GM18909 (cell line): ENCODE measurements at regions not wholly inside any gene's neighbourhood (a gene's known extent, or its start where the extent isn't known, plus 50 kb on each side); places are given as distances from the start of the nearest gene placed in this dataset.

Experiments used
- ATAC-seq: cut with Tn5 transposase; IDR thresholded peaks from one replicate; pipeline ENCODE4 v1.9.1; 2021; ENCODE audit warnings: mild to moderate bottlenecking; ENCODE audit not compliant: unreplicated experiment, poor library complexity

DNA sequence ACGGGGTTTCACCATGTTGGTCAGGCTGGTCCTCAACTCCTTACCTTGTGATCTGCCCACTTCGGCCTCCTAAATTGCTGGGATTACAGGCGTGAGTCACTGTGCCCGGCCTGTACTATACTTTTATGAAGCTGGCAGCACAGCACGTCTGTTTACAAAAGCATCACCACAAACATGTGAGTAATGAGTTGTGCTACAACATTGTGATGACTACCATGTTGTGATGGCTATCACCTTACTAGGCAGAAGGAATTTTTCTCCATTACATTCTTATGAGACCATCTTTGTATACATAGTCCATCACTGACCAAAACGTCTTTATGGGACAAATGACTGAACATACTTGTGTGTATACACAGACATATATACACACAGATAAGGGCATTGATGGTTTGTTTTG is 1019.0 kb downstream of the CDH18 start:
- ATAC-seq, result no peak

DNA sequence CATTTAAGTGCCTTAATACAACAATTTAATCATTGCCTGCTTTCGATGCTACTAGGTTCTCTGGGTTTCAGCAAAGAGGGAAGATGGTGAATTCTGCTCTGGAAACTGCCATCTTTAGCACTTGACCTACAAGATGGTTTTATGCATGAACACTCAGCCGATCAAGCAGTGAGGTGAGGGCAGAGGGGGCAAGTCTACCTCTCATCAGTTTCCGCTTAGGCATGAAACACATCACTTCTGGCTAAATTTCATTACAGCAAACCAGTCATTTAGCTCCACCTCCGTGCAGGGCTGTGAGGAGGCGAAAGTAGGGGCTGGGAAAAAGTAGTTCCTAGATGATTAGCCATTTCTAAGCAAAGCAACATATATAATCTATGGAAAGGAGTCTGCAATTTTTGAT is 1018.0 kb downstream of the CDH18 start:
- no peak for ATAC-seq

DNA sequence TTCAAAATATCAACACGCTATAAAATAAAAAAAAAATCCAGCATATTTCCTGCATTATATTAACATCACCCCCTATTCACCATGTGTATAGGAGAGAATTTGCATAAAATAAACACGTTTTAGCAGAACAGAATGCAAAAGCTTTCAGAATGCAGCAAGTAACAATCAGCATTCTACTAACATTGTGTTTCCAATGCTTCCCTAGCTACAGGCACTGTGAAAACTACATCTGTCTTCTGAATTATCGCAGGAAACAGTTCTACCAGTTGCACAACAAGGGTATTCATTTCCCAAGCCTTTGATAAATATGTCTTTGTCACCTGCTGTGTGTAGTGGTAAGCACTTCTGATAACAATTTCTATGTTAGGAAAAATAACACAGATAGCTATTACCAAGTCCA is 1015.8 kb downstream of the CDH18 start:
- ATAC-seq, result no peak

DNA sequence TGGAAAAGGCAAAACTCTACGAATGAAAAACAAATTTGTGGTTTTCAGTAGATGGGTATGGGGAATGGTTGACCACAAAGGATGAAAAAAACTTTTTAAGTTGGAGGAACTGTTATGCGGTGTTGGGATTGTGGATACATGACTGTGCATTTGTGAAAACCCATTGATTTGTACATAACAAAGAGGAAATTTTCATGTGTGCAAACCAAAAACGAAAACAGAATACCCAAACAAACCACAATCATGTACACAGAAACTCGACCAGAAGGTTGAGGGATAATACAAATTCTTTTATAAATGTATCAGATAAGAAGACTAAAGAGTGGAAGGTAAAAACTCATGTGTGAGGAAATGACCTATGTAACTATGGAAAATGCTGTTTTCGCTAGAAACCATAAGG is 1012.4 kb downstream of the CDH18 start:
- ATAC-seq, result no peak

DNA sequence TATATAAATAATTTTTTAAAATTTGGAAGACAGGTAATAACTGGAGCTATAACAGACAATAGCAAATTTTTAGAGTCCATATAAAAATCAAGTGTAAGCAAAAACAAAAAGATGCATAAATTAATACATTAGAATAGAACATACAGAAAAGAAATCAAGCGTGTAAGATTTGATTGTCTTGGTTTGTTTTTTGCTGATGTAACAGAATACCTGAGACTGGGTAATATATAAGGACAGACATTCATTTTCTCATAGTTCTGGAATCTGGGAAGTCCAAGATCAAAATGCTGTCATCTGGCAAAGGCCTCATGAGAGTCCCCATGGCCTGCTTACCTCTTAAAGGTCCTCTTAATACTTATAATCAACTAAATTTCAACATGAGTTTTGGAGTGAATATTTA is 1010.1 kb downstream of the CDH18 start:
- ATAC-seq, result no peak

DNA sequence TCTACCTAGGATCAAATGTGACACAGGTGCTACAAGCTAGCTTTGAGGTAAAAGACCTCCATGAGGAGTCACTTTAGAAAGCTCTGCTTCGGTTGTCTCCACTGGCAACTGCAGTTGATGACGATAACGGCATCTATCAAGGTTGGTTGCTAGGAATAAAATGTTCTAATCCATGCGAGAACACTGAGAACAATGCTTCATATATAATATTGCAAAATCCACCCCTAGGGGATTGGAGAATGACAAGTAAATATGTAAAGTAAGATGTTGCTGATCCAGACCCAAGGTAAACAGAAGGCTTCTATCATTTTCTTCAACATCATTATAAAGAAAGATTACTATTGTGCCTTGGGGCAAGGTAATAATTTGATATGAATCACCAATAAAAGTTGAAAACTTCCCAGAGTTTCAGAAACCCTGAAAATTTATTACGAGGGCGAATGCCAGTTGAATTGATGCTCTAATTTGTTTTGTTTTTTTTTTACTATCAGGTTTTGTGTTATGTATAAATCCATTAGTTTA is 1003.4 kb downstream of the CDH18 start:
- no peak for ATAC-seq

DNA sequence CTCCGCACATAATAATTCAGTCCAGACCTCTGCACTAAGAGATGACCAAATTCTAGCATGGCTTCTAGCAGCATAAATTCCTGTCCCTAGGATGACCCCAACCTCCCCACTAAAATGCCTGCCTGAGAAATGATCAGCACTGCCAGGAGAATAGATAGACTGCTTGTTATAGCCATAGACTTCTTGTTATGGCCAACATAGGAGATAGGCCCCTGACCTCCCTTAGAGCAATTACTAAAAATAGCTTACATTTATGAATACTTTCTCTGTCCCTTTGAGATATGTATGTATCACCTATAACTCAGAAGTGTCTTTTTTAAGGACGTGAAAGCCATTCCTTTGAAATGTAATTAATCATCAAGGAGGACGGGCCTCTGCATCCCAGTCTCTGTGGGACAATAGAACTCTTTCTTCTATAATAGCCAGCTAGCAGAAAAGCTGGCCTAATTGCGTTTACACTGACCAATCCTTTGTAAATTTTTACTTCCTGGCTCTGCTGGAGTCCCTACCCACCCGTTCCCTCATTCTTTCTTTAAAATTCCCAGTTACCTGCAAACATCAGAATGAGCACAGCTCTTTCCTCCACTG is 1002.7 kb downstream of the CDH18 start:
- ATAC-seq, result no peak

DNA sequence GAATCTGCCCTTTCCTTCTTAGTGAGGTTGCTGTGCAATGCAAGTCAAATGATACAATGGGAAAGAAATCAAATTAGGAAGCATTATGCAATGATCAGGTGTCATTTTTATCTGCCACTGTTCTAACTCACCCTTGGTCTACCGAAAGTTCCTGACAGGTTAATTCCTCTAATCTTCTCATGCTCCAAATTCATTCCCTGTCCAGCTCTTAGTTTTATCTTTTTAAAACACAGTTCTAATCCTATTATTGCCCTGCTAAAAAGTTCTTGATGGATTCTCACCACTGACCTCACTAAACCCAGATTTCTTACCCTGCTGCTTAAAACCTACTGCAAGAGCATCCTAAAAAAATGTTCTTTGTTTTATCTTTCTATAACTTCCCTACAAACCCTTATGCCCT is 1000.9 kb downstream of the CDH18 start:
- no peak for ATAC-seq

DNA sequence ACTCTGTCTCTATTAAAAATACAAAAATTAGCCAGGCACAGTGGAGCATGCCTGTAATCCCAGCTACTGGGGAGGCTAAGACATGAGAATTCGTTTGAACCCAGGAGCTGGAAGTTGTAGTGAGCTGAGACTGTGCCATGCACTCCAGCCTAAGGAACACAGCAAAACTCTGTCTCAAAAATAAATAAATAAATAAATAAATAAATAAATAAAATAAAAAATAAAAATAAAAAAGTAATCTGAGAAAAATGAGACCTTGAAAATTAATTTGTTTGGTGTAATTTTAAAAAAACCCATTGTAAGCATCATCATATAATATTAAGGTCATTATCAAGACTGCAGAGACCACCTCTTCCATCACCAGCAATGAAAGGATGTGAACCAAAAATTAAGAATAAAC is 997.1 kb downstream of the CDH18 start:
- ATAC-seq, result no peak

DNA sequence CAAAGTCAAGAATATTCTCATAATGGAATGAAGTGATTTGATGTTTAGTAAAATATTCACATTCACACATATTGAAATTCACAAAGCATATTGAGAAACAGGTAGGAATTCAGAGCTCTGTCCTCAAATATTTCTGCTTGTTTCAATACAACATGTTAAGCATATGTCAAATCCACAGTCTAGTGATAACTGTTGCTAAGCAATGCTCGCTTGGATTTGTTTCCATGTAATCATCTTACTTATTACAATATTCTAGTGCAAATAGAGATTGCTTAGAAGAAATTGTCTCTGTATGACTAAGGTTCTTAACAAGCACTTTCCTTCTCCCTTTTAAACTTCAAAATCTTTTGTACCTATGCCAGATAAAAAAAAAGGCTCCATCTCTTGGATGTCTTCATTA is 995.7 kb downstream of the CDH18 start:
- ATAC-seq, result no peak

DNA sequence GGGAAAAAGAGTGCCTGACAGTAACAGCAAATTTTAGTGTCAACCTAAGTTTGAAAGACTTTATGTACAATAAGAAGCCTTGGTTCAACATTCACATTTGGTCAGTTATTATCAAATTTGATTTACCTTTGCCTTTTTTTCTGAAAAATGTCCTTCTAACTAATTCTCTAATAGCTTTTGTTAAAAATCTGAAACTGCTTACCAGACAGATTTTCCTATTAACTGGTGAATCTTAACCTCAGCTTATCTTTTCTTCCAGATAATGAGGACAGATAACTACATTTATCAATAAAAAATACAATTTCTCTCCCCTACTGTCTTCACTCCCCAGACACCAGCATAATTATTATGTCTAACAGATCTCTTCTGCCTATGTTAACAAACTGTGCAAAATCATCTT is 988.5 kb downstream of the CDH18 start:
- ATAC-seq, result no peak

DNA sequence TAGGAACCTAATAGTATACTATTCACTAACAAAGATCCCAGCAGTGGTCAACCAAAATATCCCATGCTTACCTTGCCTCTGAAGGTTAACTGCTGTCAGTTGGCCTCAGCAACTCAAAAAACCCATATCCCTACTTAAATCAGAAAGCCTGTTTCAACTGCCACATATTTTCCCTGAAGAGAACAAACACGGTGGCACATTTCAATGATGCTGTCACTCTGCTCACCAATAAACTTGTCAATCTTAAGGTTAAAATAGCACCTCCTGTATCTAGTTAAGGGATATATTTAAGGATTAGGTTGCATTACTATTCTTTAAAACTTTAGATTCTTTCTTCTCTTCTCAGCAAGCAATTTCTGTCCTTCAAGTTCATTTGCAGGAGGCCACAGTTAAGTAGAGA is 986.9 kb downstream of the CDH18 start:
- ATAC-seq, result no peak

DNA sequence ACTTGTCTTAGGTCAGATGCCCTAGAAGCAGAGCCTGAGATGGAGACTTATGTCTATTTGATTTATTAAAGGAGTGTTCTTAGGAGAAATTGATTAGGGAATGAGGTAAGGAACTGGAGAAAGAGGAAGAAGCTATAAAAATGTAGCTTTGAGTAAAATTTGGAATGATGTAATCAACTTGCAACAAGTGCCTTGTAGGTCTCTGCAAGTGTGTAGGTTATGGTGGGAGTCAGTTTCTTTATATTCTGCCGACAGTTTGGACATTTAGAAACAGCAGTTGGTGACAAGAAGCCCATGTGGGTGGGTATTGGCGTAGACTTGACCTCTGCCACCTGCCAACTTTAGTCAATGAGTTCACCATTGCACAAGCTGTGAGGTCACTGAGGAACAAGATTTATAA is 986.5 kb downstream of the CDH18 start:
- no peak for ATAC-seq

DNA sequence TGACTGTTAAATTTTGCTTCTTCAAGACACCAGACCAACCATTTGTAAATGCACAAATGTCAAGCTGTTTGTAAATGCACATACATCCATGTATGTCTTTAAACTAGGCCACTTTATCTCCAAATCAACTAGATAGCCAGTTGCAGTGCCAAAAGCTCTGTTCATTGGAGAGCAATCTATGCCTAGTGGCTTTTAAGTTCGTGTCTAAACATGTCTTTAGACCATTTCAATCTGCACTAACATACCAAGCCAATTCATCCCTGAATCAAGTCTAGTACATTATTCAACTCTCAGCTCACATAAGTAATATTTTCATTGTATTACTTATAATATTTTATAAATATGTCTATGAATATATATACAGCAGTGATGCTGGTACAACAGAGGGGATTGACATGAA is 985.9 kb downstream of the CDH18 start:
- ATAC-seq, result no peak

DNA sequence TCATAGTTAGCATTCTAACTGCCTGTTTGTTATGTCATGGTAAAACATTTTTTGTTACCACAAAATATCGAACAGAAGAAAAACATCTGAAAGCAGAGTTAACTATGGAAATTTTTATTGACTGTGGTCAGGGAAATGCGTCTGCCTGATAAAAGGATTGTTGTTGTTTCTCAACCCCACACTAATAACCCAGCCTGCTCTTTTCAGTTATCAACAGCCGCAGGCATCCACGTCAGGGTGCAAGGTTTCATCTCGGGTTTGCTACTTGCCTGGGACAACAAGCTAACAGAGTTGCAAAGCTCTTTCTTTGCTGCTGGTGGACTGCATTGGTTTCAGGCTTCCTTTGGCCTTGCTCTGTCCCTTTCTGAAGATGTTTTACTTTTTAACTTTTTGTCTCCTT is 969.2 kb downstream of the CDH18 start:
- ATAC-seq, result no peak

DNA sequence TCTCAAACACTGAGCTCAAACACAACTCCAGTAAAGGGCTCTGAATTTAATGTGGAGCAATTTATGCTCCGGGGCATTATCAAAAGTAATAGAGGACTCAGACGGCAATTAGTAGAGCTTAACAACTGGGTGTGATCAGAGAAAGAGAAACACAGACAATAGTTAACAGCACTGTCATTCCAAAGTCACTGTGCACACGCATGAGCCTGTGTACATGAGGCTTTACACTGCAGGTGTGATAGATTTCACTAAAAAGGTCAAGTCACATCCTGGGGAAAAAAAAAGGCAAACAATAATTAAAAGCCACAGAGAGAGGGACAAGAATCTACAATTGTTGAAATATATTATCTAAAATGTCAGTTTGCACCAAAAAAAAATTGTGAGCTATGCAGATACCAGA is 956.5 kb downstream of the CDH18 start:
- ATAC-seq, result no peak

DNA sequence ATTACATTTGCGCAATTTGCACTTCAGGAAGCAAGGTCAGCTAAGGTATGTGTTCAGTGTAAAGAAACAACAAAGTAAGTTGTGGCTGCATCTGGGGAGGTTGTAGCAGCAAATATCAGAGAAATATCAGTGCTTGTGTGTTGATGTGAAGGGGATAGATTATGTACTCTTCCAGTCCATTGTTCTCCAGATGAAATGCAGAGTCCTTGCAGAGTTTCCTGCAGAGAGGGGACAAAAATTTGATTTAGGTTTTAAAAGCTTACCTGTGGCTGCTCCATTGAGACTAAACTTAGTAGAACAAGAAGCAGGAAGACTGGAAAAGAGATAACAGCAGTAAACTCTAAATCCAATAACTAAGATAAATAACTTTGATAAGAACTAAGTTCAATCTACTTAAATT is 952.2 kb downstream of the CDH18 start:
- ATAC-seq, result no peak

DNA sequence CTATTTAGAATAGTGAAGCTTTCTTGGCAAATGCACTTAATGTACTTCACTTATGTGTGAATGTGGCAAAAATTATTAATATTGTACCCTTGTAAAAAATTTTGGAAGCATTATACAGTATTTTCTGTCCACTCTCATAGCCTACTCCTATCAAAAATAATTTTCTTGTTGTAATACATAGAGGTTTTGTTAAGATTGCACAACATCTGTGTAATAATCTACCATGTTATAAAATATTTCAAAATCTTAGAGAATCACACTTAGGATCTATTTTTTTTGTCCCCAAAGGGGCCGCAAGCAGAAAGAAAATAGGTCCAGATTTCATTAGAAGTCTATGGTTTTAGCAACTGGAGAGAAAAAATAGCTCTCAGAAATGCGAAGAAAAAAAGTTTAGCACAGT is 945.9 kb downstream of the CDH18 start:
- ATAC-seq, result no peak

DNA sequence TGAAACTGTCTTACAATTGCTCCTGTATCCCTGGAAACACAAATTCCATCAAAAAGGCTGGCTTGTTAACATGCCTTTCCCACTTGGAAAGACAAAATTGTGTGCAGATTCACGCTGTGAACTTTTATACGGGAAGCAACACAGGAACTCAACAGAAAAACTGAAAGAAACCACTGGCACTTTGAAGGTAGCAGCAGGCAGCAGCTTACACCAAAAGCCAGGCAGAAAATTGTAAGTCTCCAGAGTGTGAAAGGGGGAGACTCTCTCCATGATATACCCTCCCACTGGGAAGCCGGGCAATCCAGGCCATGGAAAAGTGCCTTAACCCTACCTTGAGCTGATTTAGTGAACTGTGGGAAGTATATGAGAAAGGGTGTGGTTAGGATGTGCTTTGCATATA is 943.7 kb downstream of the CDH18 start:
- ATAC-seq, result no peak

DNA sequence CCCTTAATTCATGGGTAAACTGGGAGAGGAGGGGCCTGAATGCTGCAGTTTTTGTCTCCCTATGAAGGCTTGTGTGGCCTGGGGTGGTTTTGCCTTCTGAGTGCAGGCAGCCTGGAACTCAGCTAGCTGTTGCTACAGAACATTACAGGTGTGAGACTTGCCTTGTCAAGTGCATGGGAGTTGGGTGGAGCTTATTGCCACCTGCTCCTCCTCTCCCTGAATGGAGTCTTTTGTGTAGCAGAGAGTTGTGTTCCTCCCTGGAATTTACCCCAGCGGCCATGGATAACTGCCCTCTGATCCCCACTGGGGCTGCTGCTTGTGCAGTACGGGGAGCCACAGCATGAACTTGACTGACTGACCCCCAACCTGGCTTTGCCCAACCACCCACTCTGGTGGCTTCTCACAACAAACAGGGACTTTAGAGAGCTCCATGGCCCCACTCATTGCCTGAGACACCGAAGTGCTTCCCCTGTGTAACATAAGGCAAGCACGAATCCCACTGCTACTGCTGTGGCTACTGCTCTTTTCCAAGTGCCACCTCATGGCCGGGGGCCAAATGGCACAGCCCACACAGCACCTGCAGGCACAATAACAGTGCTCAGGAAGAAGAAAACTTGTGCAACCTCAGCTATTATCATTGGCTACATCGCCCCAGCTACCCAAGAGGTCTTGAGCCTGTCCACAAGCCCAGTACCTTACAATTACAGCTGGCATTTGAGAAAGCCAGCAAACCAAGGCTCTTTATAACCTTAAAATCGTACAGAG is 942.9 kb downstream of the CDH18 start:
- no peak for ATAC-seq

DNA sequence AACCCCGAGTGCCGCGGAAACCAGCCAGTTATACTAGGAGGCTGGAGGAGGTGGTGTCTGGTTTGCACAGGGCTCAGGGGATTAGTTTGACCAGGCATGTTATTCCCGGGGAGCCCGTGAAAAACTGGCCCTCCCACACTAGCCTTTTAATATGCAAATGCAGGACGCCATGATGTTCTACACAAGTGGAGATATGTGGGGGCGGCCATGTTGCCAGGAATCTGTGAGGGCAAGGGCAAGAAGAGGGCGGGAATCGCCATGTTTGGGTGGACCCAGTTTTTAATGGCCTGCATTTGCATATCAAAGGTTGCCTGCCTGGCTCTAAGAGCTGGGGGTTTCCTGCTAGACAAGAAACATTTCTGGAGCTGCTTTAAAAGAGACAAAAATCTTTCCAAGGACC is 940.7 kb downstream of the CDH18 start:
- ATAC-seq, result no peak

DNA sequence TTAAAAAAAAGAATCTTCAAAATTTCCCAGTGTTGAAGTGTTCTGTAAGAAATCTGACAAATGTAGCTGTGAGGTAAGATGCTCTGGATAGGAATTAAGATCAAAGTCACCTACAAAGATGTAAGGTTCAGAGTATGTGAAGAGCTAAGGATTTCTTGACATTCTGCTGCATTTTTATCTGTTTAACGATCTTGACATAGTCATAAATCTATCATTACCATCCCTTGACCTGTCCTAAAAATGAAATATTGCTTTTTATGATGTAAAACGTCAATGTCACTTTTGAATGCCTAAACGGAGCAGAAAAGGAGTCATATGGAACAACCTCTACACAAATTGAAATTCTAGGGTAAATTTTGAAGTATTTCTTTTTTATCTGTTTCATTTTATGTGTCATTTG is 939.3 kb downstream of the CDH18 start:
- ATAC-seq, result no peak
